GM08714 (cell line): ENCODE measurements at regions not wholly inside any gene's neighbourhood (a gene's known extent, or its start where the extent isn't known, plus 50 kb on each side); places are given as distances from the start of the nearest gene placed in this dataset.

Source experiments
- H3K4me3 ChIP-seq: fragments of 200-500 bp; sonication (Bioruptor generic); 2 replicates; pipeline ENCODE4 v1.5.1; 2014; ENCODE audit warnings: mild to moderate bottlenecking, low read length, inconsistent platforms
- ZNF274 ChIP-seq: IDR thresholded peaks from 2 replicates; pipeline ENCODE4 v1.6.1; 2012; ENCODE audit warnings: mild to moderate bottlenecking, low read depth, low read length

DNA sequence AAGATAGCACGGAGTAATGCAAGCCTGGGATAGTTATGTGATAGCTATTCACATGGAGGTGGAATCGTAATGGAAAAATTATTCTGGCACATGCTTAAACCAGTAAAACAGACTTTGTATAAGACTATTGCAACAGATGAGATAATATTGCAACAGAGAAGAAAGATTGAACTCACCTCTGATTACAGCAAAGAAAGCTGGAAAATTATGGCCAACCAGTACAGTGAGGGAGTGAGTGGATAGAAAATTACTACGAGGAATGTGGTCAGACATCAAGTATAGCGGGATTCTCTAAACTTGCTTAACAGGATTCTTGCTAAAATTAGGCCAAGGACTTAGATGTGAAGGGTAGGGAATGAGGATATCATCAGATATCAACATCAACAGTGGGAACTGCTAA is 397.6 kb upstream of the KLHL1 start:
- no peak for TF ChIP-seq ZNF274
- no peak overlapping the region for H3K4me3 ChIP-seq

- no peak overlapping the region for H3K4me3 ChIP-seq
- no peak for TF ChIP-seq ZNF274
These were observed 394.7 kb upstream of the KLHL1 start for GRCh38 chr13:70502944-70503343.

GRCh38 chr13:70490320-70490935 is 382.2 kb upstream of the KLHL1 start:
- TF ChIP-seq ZNF274, result no peak
- no peak overlapping the region for H3K4me3 ChIP-seq

DNA sequence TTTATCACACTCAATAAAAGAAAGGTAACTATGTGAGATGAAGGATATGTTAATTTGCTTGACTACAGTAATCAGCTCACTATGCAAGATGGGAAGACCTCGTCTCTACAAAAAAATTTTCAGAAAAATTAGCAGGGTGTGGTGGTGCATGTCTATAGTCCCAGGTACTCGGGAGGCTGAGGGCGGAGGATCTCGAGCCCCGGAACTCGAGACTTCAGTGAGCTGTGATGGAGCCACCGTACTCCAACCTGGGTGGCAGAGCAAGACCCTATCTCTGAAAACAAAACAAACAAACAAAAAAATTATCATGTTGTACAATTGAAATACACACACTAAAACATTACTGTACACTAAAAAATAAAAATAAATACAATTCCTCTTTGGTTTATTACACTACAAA is 376.7 kb upstream of the KLHL1 start:
- TF ChIP-seq ZNF274, result no peak
- no peak overlapping the region for H3K4me3 ChIP-seq

GRCh38 chr13:70483599-70484276 is 375.5 kb upstream of the KLHL1 start:
- no peak for TF ChIP-seq ZNF274
- no peak overlapping the region for H3K4me3 ChIP-seq

DNA sequence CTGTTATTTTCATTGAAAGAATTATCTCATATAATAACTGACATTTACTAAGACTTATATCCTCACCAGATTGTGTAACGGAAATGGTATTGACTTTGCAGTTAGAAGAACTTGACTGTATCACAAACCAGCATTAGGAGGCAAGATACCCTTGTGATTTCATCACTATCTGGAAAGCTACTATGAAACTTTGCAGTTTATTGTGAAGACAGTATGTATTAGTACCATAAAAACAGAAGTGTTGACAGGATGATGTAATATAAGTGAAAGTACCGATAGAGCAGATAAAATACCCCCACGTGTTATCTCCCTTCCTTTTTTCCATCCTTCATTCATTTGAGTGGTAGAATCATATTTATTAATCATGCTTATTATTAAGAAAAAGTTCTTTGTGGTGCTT is 365.7 kb upstream of the KLHL1 start:
- no peak overlapping the region for H3K4me3 ChIP-seq
- no peak for TF ChIP-seq ZNF274

GRCh38 chr13:70469077-70469476 is 360.8 kb upstream of the KLHL1 start:
- H3K4me3 ChIP-seq, result no peak overlapping the region
- no peak for TF ChIP-seq ZNF274

DNA sequence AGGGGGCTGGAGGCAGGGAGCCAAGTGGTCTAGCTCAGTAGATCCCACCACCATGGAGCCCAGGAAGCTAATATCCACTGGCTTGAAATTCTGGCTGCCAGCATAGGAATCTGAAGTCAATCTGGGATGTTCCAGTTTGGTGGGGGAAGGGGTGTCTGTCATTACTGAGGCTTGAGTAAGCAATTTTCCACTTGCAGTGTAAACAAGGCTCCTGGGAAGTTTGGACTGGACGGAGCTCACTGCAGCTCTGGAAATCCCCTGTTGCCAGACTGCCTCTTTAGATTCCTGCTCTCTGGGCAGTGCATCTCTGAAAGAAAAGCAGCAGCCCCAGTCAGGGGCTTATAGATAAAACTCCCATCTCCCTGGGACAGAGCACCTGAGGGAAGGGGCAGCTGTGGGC is 349.2 kb upstream of the KLHL1 start:
- H3K4me3 ChIP-seq, result no peak overlapping the region
- no peak for TF ChIP-seq ZNF274

DNA sequence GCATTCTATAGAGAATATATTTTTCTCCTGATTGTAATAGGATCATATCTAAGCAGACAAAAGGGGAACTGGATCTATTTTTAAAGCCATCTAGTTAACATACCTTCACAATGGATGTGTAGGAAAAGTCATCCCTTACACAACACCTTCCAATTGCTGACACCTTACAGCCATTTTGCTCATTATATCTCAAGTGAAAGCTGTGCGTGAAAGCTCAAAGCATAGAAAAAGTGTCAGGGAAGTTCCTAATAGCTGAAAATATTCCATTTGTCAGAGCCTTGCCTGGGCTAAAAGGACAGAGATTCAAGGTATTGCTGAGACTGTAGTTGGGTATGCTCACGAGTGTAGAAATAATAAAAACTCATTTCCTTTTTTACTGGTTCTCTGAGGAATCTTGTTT is 340.6 kb upstream of the KLHL1 start:
- TF ChIP-seq ZNF274, result no peak
- no peak overlapping the region for H3K4me3 ChIP-seq

- no peak for TF ChIP-seq ZNF274
These were observed 324.1 kb upstream of the KLHL1 start for GRCh38 chr13:70432276-70432805.

DNA sequence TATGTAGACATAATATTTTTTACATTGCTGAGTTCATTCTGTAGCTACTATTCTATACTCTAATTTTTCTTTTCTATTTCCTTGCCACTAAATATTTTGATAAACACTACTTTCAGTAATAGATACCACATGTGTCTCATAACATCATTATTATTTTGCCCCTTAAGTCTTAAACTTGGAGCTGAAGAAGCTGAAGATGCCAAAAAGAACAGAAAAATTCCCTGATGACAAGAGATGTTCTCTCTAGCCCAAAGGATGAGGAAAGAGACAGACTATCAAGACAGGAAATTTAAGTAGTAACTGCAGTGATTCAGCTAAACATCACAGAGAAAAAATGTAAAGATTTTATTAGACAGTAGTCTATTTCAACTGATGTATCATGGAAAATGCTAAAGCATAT is 322.0 kb upstream of the KLHL1 start:
- H3K4me3 ChIP-seq, result no peak overlapping the region

More at GRCh38 chr13:70432276-70432805, 324.1 kb upstream of the KLHL1 start:
- no peak overlapping the region for H3K4me3 ChIP-seq

GRCh38 chr13:70424928-70425327 is 316.7 kb upstream of the KLHL1 start:
- TF ChIP-seq ZNF274, result no peak
- no peak overlapping the region for H3K4me3 ChIP-seq

More for the DNA sequence above, 322.0 kb upstream of the KLHL1 start:
- TF ChIP-seq ZNF274, result no peak

GRCh38 chr13:70424428-70424827 is 316.2 kb upstream of the KLHL1 start:
- no peak overlapping the region for H3K4me3 ChIP-seq
- no peak for TF ChIP-seq ZNF274

DNA sequence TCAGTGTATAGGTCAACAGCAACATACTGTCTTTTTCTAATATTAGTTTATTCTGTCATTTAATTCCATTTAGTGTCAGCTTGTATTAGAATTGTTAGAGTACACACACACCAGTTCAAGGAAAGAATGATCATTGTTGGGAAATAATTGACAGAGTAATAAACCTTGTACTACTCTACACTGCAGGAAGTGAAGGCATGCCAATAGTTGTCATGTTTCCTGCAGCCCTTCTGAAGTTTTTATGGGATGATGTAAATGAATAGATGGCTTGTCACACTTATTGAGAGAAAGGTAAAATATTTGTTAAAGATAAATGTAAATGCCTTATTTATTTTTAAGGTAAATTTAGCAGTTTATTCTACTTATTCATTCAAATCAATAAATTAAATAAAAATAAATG is 306.9 kb upstream of the KLHL1 start:
- no peak for TF ChIP-seq ZNF274

GRCh38 chr13:70408865-70409264 is 300.6 kb upstream of the KLHL1 start:
- no peak overlapping the region for H3K4me3 ChIP-seq
- TF ChIP-seq ZNF274, result no peak

More for the DNA sequence above, 306.9 kb upstream of the KLHL1 start:
- no peak overlapping the region for H3K4me3 ChIP-seq

DNA sequence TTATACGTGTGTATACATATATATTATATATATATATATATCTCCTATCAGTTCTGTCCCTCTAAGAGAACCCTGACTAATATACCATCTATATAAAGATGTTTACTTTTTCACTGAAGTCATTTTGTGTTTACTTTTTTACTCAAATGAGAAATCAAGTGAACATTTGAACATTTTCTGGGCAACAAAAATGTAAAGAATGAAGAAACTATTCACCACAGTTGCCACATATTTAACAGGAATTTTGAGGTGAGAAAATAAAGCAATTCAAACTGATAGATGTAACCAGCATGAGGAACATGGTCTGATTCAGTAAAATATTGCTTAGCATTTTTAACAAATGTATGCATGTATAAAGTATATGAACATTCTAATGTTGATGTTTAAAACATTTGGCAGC is 299.2 kb upstream of the KLHL1 start:
- no peak for TF ChIP-seq ZNF274
- H3K4me3 ChIP-seq, result no peak overlapping the region

- no peak overlapping the region for H3K4me3 ChIP-seq
- TF ChIP-seq ZNF274, result no peak
These were observed 297.0 kb upstream of the KLHL1 start for GRCh38 chr13:70405266-70405665.
